HG03565 (cell line): ENCODE measurements at regions not wholly inside any gene's neighbourhood (a gene's known extent, or its start where the extent isn't known, plus 50 kb on each side); places are given as distances from the start of the nearest gene placed in this dataset.
"Not testable (repeated sequence)": the region's sequence is repeated elsewhere in the genome, so short reads cannot be mapped to it uniquely, and the experiment has no call there.

Source experiments
- ATAC-seq: cut with Tn5 transposase; IDR thresholded peaks from one replicate; pipeline ENCODE4 v1.9.1; 2021; ENCODE audit warnings: mild to moderate bottlenecking, moderate library complexity; ENCODE audit not compliant: unreplicated experiment

GRCh38 chrX:65451663-65452062 lies 82.9 kb downstream of the LAS1L start:
- peak; percentile 67 for ATAC-seq

- ATAC-seq = no peak
Observed at GRCh38 chrX:65420154-65420553, 114.4 kb downstream of the LAS1L start.

DNA sequence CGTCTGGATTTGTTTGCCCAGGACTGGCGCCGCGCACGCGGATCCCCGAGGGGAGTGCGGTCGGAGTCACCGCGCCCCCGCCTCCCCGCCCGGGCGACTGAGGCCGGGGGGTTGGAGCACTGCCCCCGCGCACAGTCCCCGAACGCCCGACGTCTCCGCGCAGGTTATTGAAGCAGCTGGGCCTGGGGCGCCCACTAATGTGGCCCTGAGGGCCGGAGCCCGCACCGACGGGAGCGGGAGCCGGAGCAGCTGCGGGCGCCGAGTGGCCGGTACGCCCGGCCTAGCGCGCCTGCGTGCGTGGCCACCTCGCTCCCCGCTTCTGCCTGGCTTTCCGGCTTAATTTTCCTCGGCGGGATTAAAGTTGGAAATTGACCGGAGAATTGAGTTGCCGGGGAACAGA lies 126.9 kb downstream of the LAS1L start:
- ATAC-seq = not testable (repeated sequence)

GRCh38 chrX:65407157-65407626 lies 127.4 kb downstream of the LAS1L start:
- ATAC-seq = no peak

GRCh38 chrX:65406532-65406931 lies 128.1 kb downstream of the LAS1L start:
- no peak for ATAC-seq

- ATAC-seq = no peak
Observed at GRCh38 chrX:65392284-65392683, 142.3 kb downstream of the LAS1L start.

DNA sequence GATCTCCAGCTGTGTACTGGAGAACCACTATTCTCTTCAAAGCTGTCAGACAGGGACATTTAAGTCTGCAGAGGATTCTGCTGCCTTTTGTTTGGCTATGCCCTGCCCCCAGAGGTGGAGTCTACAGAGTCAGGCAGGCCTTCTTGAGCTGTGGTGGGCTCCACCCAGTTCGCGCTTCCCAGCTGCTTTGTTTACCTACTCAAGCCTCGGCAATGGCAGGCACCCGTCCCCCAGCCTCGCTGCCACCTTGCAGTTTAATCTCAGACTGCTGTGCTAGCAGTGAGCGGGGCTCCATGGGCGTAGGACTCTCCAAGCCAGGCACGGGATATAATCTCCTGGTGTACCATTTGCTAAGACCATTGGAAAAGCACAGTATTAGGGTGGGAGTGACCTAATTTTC lies 145.5 kb downstream of the LAS1L start:
- ATAC-seq = not testable (repeated sequence)
